Neural progenitor cell (in vitro differentiated cells): ENCODE measurements at regions not wholly inside any gene's neighbourhood (a gene's known extent, or its start where the extent isn't known, plus 50 kb on each side); places are given as distances from the start of the nearest gene placed in this dataset.

Experiments used
- DNase-seq: peaks from one replicate; pipeline ENCODE4 v3.0.0-alpha.2; 2016; ENCODE audit warnings: low spot score
- H2AFZ ChIP-seq: fragments of 200-600 bp; sonication (generic); replicated peaks from 2 replicates; pipeline ENCODE4 v1.6.1; 2016; ENCODE audit warnings: antibody characterized with exemption
- H3F3A ChIP-seq: fragments of 200-600 bp; sonication (generic); 2 replicates; pipeline ENCODE4 v1.6.1; 2016; ENCODE audit warnings: antibody characterized with exemption, low read depth
- H3K27ac ChIP-seq: fragments of 200-600 bp; sonication (generic); 2 replicates; pipeline ENCODE4 v1.5.1; 2016; ENCODE audit warnings: mild to moderate bottlenecking
- H3K27me3 ChIP-seq: fragments of 200-600 bp; sonication (generic); 2 replicates; pipeline ENCODE4 v1.6.1; 2016; ENCODE audit warnings: mild to moderate bottlenecking, moderate library complexity
- H3K36me3 ChIP-seq: fragments of 200-600 bp; sonication (generic); 2 replicates; pipeline ENCODE4 v1.5.1; 2016
- H3K4me1 ChIP-seq: fragments of 200-600 bp; sonication (generic); 2 replicates; pipeline ENCODE4 v1.6.1; 2016; ENCODE audit warnings: mixed run types
- H3K4me2 ChIP-seq: fragments of 200-600 bp; sonication (generic); 2 replicates; pipeline ENCODE4 v1.6.1; 2016
- H3K4me3 ChIP-seq: fragments of 200-600 bp; sonication (generic); 2 replicates; pipeline ENCODE4 v1.5.1; 2016
- H3K79me2 ChIP-seq: fragments of 200-600 bp; sonication (generic); 2 replicates; pipeline ENCODE4 v1.6.1; 2016; ENCODE audit warnings: low read depth
- H3K9ac ChIP-seq: fragments of 200-600 bp; sonication (generic); 2 replicates; pipeline ENCODE4 v1.6.1; 2016
- H3K9me3 ChIP-seq: fragments of 200-600 bp; sonication (generic); 2 replicates; pipeline ENCODE4 v1.5.1; 2016; ENCODE audit warnings: low read depth
- H4K20me1 ChIP-seq: fragments of 200-600 bp; sonication (generic); 2 replicates; pipeline ENCODE4 v1.6.1; 2016; ENCODE audit warnings: low read depth
- H3K27ac Mint-ChIP-seq: 3 replicates; pipeline ENCODE4 v1.8.0; 2021; ENCODE audit warnings: mixed read lengths
- H3K27me3 Mint-ChIP-seq: 2 replicates; pipeline ENCODE4 v1.8.0; 2022; ENCODE audit warnings: low read depth, mild to moderate bottlenecking, inconsistent platforms, moderate library complexity, mixed read lengths; ENCODE audit not compliant: insufficient read depth
- H3K36me3 Mint-ChIP-seq: 3 replicates; pipeline ENCODE4 v1.8.0; 2021; ENCODE audit warnings: mixed read lengths
- H3K4me1 Mint-ChIP-seq: 3 replicates; pipeline ENCODE4 v1.8.0; 2021; ENCODE audit warnings: mixed read lengths
- H3K4me3 Mint-ChIP-seq: 3 replicates; pipeline ENCODE4 v1.8.0; 2021; ENCODE audit warnings: mild to moderate bottlenecking, moderate library complexity, mixed read lengths
- H3K9me3 Mint-ChIP-seq: 3 replicates; pipeline ENCODE4 v1.8.0; 2020; ENCODE audit warnings: mixed read lengths
- CTCF ChIP-seq: fragments of 200-600 bp; sonication (generic); IDR thresholded peaks from 2 replicates; pipeline ENCODE4 v1.5.1; 2017; ENCODE audit warnings: antibody characterized with exemption, mild to moderate bottlenecking
- EZH2 ChIP-seq: fragments of 200-600 bp; sonication (generic); IDR thresholded peaks from 2 replicates; pipeline ENCODE4 v1.6.1; 2017; ENCODE audit warnings: antibody characterized with exemption, mild to moderate bottlenecking, moderate library complexity
- EZH2phosphoT487 ChIP-seq: fragments of 200-600 bp; sonication (generic); IDR thresholded peaks from 2 replicates; pipeline ENCODE4 v1.6.1; 2017; ENCODE audit warnings: antibody characterized with exemption

DNA sequence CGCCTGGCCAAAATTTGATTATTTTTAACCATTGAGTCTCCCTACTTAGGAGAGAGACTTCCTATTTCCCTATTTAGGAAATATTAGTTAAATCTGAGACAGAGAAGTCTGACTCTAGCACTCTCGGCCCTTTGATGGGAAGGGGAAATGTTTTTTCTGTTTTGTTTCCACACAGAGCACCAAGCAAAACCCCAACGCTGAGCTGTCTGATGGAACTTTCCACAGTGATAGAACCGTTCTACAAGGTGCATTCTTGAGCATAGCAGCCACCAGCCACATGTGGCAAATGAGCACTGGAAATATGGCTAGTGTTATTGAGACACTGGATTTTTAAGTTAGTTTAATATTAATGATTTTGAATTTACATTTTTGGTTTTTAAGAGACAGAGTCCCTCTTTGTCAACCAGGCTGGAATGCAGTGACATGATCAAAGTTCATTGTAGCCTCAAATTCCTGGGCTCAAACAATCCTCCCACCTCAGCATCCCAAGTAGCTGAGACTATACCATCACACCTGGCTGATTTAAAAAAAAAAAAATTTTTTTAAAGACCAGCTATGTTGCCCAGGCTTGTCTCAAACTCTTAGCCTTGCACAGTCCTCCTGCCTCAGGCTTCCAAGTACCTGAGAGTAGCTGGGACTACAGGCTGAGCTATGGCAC lies 77.3 kb upstream of the GALNT2 start:
- peaks cover 7% of the 10 kb centered on the region for H3K27me3 Mint-ChIP-seq
- TF ChIP-seq EZH2phosphoT487 (no peak), CTCF (no peak), EZH2 (no peak)

DNA sequence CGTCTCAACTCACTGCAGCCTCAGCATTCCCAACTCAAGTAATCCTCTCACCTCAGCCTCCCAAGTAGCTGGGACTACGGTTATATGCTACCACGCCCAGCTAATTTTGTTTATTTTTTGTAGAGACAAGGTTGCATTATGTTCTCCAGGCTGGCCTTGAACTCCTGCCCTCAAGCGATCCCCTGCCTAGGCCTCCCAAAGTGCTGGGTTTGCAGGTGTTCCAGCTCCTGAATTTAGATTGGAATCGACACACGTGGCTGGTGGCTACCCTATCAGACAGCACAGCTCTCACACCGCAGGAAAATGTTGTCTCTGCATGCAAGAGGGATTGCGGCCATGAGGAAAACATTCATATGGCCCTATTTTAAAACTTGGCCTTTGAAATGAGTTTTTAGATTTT lies 76.7 kb upstream of the GALNT2 start:
- Histone ChIP-seq H3K4me1 (peaks cover 6% of the 10 kb centered on the region), H3K27me3 (no peaks in the 10 kb centered on the region), H3K4me3 (no peak overlapping the region), H2AFZ (no peak overlapping the region), H3K9me3 (no peaks in the 10 kb centered on the region), H3K4me2 (no peak overlapping the region), H3K79me2 (no peaks in the 10 kb centered on the region), H3K27ac (no peak overlapping the region), H3F3A (no peaks in the 10 kb centered on the region), H4K20me1 (no peaks in the 10 kb centered on the region), H3K36me3 (no peaks in the 10 kb centered on the region), H3K9ac (no peak overlapping the region)
- Mint-ChIP-seq H3K4me1 (peaks cover 7% of the 10 kb centered on the region), H3K9me3 (no peaks in the 10 kb centered on the region), H3K4me3 (no peak overlapping the region), H3K27ac (no peak overlapping the region), H3K27me3 (peaks cover 6% of the 10 kb centered on the region), H3K36me3 (no peaks in the 10 kb centered on the region)
- no peak for DNase-seq
- TF ChIP-seq CTCF (no peak), EZH2 (no peak), EZH2phosphoT487 (no peak)

More for the DNA sequence above, 77.3 kb upstream of the GALNT2 start:
- no peak overlapping the region for H3K4me3 ChIP-seq
- H3K27ac ChIP-seq: no peak overlapping the region
- H3K9me3 ChIP-seq: no peaks in the 10 kb centered on the region
- H3K9ac ChIP-seq: no peak overlapping the region
- H4K20me1 ChIP-seq: no peaks in the 10 kb centered on the region
- no peak for DNase-seq
- H3K27me3 ChIP-seq: no peaks in the 10 kb centered on the region
- H3K4me2 ChIP-seq: no peak overlapping the region
- no peaks in the 10 kb centered on the region for H3K79me2 ChIP-seq
- H3K4me3 Mint-ChIP-seq: no peak overlapping the region
- no peaks in the 10 kb centered on the region for H3K36me3 Mint-ChIP-seq
- H3F3A ChIP-seq: no peaks in the 10 kb centered on the region
- H3K27ac Mint-ChIP-seq: no peak overlapping the region
- H2AFZ ChIP-seq: no peak overlapping the region
- H3K4me1 ChIP-seq: peaks cover 6% of the 10 kb centered on the region
- H3K9me3 Mint-ChIP-seq: no peaks in the 10 kb centered on the region
- no peaks in the 10 kb centered on the region for H3K36me3 ChIP-seq
- peaks cover 7% of the 10 kb centered on the region for H3K4me1 Mint-ChIP-seq

DNA sequence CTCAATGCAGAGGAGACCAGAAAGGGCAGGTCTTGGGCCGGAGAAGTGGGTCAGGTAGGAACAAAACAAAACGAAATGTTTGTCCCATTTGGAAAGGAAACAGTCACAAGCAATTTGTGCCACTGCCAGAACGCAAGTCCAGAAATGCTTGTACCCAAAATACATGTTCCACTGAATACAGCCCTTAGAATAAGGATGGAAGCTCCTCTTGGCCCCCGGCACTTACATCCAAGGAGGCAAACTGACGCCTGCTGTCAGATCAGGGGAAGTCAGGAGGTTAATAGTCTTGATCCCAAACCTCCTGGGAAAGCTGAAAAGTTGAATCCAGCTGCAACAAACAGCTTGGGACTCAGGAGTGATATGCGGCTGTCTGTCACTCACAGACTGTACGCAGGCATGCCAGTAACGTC lies 75.9 kb upstream of the GALNT2 start:
- no peak overlapping the region for H3K4me2 ChIP-seq
- Mint-ChIP-seq H3K4me3 (no peak overlapping the region), H3K9me3 (no peaks in the 10 kb centered on the region), H3K4me1 (peaks cover 7% of the 10 kb centered on the region), H3K27ac (no peak overlapping the region), H3K36me3 (no peaks in the 10 kb centered on the region), H3K27me3 (peaks cover 6% of the 10 kb centered on the region)
- H3K9ac ChIP-seq: no peak overlapping the region
- H2AFZ ChIP-seq: no peak overlapping the region
- no peak for DNase-seq
- no peaks in the 10 kb centered on the region for H3K9me3 ChIP-seq
- no peaks in the 10 kb centered on the region for H3K27me3 ChIP-seq
- H4K20me1 ChIP-seq: no peaks in the 10 kb centered on the region
- no peaks in the 10 kb centered on the region for H3K79me2 ChIP-seq
- H3K36me3 ChIP-seq: no peaks in the 10 kb centered on the region
- H3K4me3 ChIP-seq: no peak overlapping the region
- TF ChIP-seq EZH2: no peak
- TF ChIP-seq EZH2phosphoT487: no peak
- no peak for TF ChIP-seq CTCF
- no peaks in the 10 kb centered on the region for H3F3A ChIP-seq
- no peak overlapping the region for H3K27ac ChIP-seq
- H3K4me1 ChIP-seq: peaks cover 6% of the 10 kb centered on the region
